ENCODE measurements at regions not wholly inside any gene's neighbourhood (a gene's known extent, or its start where the extent isn't known, plus 50 kb on each side); places are given as distances from the start of the nearest gene placed in this dataset.

DNA sequence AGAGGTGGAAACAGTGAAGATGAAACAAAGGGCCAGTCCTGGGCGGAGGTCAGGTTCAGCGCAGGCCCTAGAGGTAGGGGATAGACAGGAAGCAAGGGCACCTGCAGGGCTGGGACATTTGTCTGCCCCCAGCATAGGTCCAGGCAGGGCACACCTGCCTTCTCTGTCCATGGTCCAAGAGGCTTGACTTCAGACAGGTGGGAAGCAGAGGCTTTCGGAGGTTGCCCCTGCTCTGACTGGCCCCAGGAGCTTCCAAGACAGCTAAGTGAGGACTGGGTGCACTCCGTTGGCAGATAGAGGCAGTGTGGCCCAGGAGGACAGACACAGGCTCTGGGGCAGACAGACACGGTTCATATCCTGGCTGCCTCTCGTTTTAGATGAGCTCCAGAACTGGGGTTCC, 71.6 kb upstream of the GRB10 start:
- ATAC-seq (no peak), DNase-seq (no peak)
- H3K27ac ChIP-seq = no peak overlapping the region
- no peak overlapping the region for H3K4me3 ChIP-seq
- intact Hi-C loops (cut with DNase I) = no loop called here
- H3K4me1 ChIP-seq = no peaks in the 10 kb centered on the region
- H3K36me3 ChIP-seq = no peaks in the 10 kb centered on the region
- H3K9me3 ChIP-seq = no peaks in the 10 kb centered on the region
- no peak for TF ChIP-seq CTCF (IDR thresholded peaks at IDR 0.05)
- H3K27me3 ChIP-seq = no peaks in the 10 kb centered on the region

GRCh38 chr7:50853311-50853710, 70.6 kb upstream of the GRB10 start:
- no peak overlapping the region for H3K27ac ChIP-seq
- H3K36me3 ChIP-seq = no peaks in the 10 kb centered on the region
- no peaks in the 10 kb centered on the region for H3K27me3 ChIP-seq
- intact Hi-C loops (cut with DNase I) = no loop called here
- DNase-seq = no peak
- no peak overlapping the region for H3K4me3 ChIP-seq
- TF ChIP-seq CTCF (IDR thresholded peaks at IDR 0.05) = no peak
- no peaks in the 10 kb centered on the region for H3K4me1 ChIP-seq
- no peaks in the 10 kb centered on the region for H3K9me3 ChIP-seq
- ATAC-seq = no peak

DNA sequence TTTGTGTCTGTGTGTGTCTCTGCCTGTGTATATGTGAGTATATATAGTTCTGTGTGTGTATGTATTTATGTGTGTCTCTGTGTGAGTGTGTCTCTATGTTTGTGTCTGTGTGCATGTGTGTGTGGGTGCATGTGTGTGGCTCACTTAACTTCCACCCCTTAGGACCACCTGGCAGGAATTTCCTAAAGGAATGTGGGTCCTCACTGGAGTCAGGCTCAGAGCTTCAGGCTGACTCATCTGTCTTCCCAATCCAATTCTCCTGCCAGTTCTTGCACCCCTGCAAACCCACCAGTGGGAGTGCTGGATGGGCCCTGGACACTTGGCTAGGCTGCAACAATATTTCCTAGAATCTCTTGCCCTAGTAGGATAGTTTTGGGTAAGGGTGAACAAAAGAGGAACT, 70.2 kb upstream of the GRB10 start:
- TF ChIP-seq CTCF (IDR thresholded peaks at IDR 0.05) = no peak
- H3K4me3 ChIP-seq = no peak overlapping the region
- ATAC-seq = no peak
- no peaks in the 10 kb centered on the region for H3K4me1 ChIP-seq
- H3K27ac ChIP-seq = no peak overlapping the region
- H3K36me3 ChIP-seq = no peaks in the 10 kb centered on the region
- no peak for DNase-seq
- no peaks in the 10 kb centered on the region for H3K27me3 ChIP-seq
- intact Hi-C loops (cut with DNase I) = no loop called here
- H3K9me3 ChIP-seq = no peaks in the 10 kb centered on the region

DNA sequence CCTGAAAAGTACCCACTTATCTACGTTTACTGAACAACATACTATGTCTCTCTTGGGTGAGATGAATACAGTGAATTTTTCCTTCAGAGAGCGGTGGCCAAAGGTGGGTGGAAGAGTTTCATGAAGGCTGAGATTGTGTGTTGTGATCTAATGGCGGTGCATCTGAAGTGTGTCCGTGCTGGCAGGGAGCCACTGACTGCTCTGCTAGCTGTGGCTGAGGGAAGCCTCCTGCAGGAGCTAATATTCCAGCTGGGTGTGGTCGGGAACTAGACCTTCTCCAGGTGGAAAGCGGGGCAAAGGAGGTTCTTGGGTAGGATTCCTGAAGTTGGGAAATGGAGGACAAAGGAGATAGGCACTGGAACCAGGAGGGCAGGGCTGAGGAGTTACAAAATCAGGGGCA, 69.2 kb upstream of the GRB10 start:
- H3K4me1 ChIP-seq = no peaks in the 10 kb centered on the region
- H3K9me3 ChIP-seq = no peaks in the 10 kb centered on the region
- H3K4me3 ChIP-seq = no peak overlapping the region
- intact Hi-C loops (cut with DNase I) = no loop called here
- no peak for TF ChIP-seq CTCF (IDR thresholded peaks at IDR 0.05)
- ATAC-seq = no peak
- H3K36me3 ChIP-seq = no peaks in the 10 kb centered on the region
- DNase-seq = no peak
- no peaks in the 10 kb centered on the region for H3K27me3 ChIP-seq
- H3K27ac ChIP-seq = no peak overlapping the region

DNA sequence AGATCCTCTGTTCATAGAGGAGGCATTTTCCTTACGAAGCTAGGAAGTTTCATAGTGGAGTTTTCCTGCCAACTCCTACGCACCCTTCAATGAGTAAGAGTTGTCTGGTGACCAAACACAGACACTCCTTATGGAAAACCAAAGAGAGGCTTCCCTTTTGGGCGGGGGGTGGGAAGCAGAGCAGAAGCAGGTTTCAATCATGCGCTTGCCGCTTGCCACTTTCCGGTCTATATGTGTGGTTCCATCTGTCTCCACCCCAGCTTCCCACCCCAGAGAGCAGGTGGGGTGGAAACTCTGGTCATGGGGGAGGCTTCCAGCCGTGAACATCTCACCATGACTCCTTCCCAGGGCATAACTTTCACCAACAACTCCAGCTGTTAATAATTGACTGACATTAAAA, 68.8 kb upstream of the GRB10 start:
- ATAC-seq = peak; percentile 16
- Histone ChIP-seq H3K36me3 (no peaks in the 10 kb centered on the region), H3K27ac (no peak overlapping the region), H3K4me1 (no peaks in the 10 kb centered on the region), H3K9me3 (no peaks in the 10 kb centered on the region), H3K4me3 (no peak overlapping the region), H3K27me3 (no peaks in the 10 kb centered on the region)
- no peak for TF ChIP-seq CTCF (IDR thresholded peaks at IDR 0.05)
- DNase-seq = no peak
- intact Hi-C loops (cut with DNase I) = no loop called here
